ENCODE measurements at regions not wholly inside any gene's neighbourhood (a gene's known extent, or its start where the extent isn't known, plus 50 kb on each side); places are given as distances from the start of the nearest gene placed in this dataset.
"Not testable (repeated sequence)": the region's sequence is repeated elsewhere in the genome, so short reads cannot be mapped to it uniquely, and the experiment has no call there.

DNA sequence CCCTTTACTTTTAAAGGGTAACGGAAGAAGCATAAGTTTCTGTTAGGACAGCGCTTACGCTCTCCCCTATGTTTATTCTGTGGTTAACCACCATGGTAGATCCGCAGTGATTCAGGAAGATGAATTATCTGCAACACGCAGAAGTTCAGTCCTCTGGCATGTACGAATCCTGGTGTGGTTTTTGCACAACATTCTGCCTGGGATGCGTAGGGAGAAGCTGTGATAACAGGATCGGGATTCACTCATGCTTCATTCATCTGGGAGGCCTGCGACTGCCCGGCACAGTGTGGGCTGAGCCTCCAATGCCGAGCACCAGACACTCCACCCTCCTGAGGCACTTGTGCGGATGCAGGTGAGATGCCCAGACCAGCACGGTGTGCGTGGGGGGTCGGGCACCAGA, 84.6 kb upstream of the LPCAT1 start:
- H3K27ac ChIP-seq; H3K9me3 ChIP-seq; H3K36me3 ChIP-seq; H3K4me3 ChIP-seq; DNase-seq; H3K27me3 ChIP-seq; intact Hi-C loops (cut with DNase I); H3K4me1 ChIP-seq (ENCODE audit: insufficient read depth): not testable (repeated sequence)
- WGBS, 3 donors = 79 to 86% (median 80%) methylated on average over 11 to 15 of the region's 15 CpGs

GRCh38 chr5:1606951-1607350, 83.2 kb upstream of the LPCAT1 start:
- intact Hi-C loops (cut with DNase I); H3K36me3 ChIP-seq; H3K4me3 ChIP-seq; H3K9me3 ChIP-seq; H3K27me3 ChIP-seq; DNase-seq; H3K4me1 ChIP-seq (ENCODE audit: insufficient read depth); H3K27ac ChIP-seq: not testable (repeated sequence)
- 45 to 61% (median 60%) methylated on average over 8 to 9 of the region's 9 CpGs for WGBS, 3 donors

DNA sequence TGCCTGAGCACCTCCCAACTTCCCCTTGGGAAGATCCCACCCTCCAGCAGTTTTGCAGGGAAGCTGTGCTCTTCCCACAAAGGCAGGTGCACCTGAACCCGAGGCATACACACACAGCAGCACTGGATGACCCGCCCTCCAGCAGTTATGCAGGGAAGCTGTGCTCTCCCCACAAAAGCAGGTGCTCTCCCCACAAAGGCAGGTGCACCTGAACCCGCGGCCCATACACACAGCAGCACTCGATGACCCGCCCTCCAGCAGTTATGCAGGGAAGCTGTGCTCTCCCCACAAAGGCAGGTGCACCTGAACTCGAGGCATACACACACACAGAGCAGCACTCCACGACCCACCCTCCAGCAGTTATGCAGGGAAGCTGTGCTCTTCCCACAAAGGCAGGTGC, 80.2 kb upstream of the LPCAT1 start:
- intact Hi-C loops (cut with DNase I); H3K27ac ChIP-seq; H3K4me1 ChIP-seq (ENCODE audit: insufficient read depth); DNase-seq; H3K9me3 ChIP-seq; H3K4me3 ChIP-seq; H3K27me3 ChIP-seq; H3K36me3 ChIP-seq: not testable (repeated sequence)
- 85 to 92% (median 89%) methylated on average over 8 of the region's 8 CpGs for WGBS, 3 donors

DNA sequence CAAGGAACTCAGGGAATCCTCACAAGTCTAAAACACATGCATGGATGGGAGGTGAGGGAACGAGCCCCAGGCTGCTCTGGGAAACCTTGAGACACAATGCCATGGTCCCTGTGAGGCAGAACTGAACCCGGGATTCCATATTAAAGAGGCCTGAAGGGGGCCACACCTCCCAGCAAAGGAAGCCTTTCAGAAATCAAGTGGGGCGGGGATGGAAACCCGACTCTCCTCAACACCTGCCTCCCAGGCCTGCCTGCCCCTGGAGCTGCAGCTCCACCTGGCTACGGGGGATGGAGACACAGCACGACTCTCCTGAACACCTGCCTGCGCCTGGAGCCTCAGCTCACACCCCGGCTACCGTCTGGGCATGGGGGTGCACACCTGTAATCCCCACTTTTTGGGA, 77.8 kb upstream of the LPCAT1 start:
- H3K27me3 ChIP-seq; H3K4me3 ChIP-seq; DNase-seq; H3K9me3 ChIP-seq; intact Hi-C loops (cut with DNase I); H3K27ac ChIP-seq; H3K4me1 ChIP-seq (ENCODE audit: insufficient read depth); H3K36me3 ChIP-seq: not testable (repeated sequence)
- 62 to 71% (median 69%) methylated on average over 8 to 9 of the region's 9 CpGs for whole genome bisulfite sequencing, 3 donors

- H3K27me3 ChIP-seq; H3K4me1 ChIP-seq (ENCODE audit: insufficient read depth); DNase-seq; H3K27ac ChIP-seq; H3K9me3 ChIP-seq; intact Hi-C loops (cut with DNase I); H3K4me3 ChIP-seq; H3K36me3 ChIP-seq: not testable (repeated sequence)
- 60 to 64% (median 61%) methylated on average over 5 of the region's 5 CpGs for WGBS, 3 donors
These were observed 75.4 kb upstream of the LPCAT1 start for GRCh38 chr5:1598950-1599737.

DNA sequence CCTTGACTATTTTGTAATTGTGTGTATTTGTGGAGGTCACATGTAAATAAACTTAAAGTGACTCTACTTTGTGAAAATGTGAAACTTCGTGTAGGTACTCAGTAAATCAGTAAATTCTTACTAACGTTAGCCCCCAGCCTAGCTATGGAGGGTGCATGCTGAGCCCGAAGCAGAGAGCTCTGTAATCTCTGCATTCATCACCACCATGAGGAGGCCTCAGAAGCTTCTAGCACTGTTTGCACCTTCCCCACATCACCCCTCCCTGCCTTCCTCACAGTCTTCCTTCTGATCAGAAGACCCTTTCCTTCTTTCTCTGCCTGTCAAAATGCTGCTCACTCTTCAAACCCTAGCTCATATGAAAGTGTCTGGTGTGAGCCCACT, 73.3 kb upstream of the LPCAT1 start:
- H3K9me3 ChIP-seq; H3K4me3 ChIP-seq; DNase-seq; H3K27me3 ChIP-seq; intact Hi-C loops (cut with DNase I); H3K4me1 ChIP-seq (ENCODE audit: insufficient read depth); H3K36me3 ChIP-seq; H3K27ac ChIP-seq: not testable (repeated sequence)
- 64 to 87% (median 81%) methylated on average over 3 of the region's 3 CpGs for WGBS, 3 donors

- H3K4me1 ChIP-seq (ENCODE audit: insufficient read depth); H3K9me3 ChIP-seq; DNase-seq; H3K4me3 ChIP-seq; H3K27ac ChIP-seq; H3K36me3 ChIP-seq; intact Hi-C loops (cut with DNase I); H3K27me3 ChIP-seq: not testable (repeated sequence)
- WGBS, 3 donors = 84 to 90% (median 85%) methylated on average over 8 of the region's 8 CpGs
These were observed 72.8 kb upstream of the LPCAT1 start for GRCh38 chr5:1596462-1597092.

DNA sequence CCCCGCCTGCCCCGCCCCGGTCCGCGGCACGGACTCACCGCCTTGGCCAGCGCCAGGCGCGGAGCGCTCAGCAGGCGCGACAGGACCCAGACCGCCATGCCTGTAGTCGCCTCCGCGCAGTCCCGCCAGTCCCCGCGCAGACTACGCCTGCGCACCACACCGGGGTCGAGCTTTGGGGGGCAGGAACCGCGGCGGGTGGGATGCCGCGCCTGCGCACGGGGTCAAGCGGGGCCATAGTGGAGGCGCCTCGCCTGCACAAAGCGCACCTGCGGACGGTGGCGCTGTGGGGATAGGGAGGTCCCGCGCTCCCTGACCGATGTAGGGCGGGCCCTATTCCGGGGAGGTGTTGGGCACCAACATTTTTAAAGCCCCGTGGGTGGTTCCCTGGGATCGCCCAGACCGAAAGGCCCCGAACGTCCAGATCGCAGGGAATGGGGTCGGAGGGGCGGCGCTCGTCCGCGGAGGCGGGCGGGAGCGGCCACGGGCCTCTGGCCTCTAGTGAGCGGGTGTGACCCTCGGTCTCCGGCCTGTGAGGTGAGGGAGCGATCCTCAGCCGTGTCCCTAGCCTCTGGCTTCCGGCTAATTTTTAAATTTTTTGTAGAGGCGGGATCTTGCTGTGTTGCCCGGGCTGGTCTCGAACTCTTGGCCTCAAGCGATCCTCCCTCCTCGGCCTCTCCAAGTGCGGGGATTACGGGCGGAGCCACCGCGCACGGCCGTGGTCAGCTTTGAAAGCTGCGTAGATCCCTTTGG, 70.8 kb upstream of the LPCAT1 start:
- TF ChIP-seq CTCF (IDR thresholded peaks at IDR 0.05) = peak in 1 of 3 donors; percentile 41
- TF ChIP-seq POLR2A (IDR thresholded peaks at IDR 0.05) = no peak
- 5 to 16% (median 8%) methylated on average over 56 to 78 of the region's 78 CpGs for WGBS, 3 donors
- Histone ChIP-seq H3K36me3 (no peaks in the 10 kb centered on the region), H3K27ac (peak overlapping the region; percentile 72 to 83), H3K4me1 (ENCODE audit: insufficient read depth) (peaks cover 4% of the 10 kb centered on the region), H3K4me3 (peak overlapping the region; percentile 56), H3K9me3 (no peaks in the 10 kb centered on the region), H3K27me3 (no peaks in the 10 kb centered on the region)
- intact Hi-C loops (cut with DNase I) = no loop called here
- DNase-seq = peak; percentile 73 to 86 (median 78)
